GM23248 (cell line): ENCODE measurements at regions not wholly inside any gene's neighbourhood (a gene's known extent, or its start where the extent isn't known, plus 50 kb on each side); places are given as distances from the start of the nearest gene placed in this dataset.

Experiments used
- DNase-seq: peaks from one replicate; pipeline ENCODE4 v3.0.0-alpha.2; 2015
- H2AFZ ChIP-seq: fragments of 200-600 bp; sonication (generic); 2 replicates; pipeline ENCODE4 v1.6.1; 2016; ENCODE audit warnings: antibody characterized with exemption
- H3F3A ChIP-seq: fragments of 200-600 bp; sonication (generic); 2 replicates; pipeline ENCODE4 v1.6.1; 2016; ENCODE audit warnings: mild to moderate bottlenecking, antibody characterized with exemption, mixed run types; ENCODE audit not compliant: insufficient read depth
- H3K27ac ChIP-seq: fragments of 200-600 bp; sonication (generic); 2 replicates; pipeline ENCODE4 v1.5.1; 2016; ENCODE audit warnings: mild to moderate bottlenecking
- H3K27me3 ChIP-seq: fragments of 200-600 bp; sonication (generic); replicated peaks from 2 replicates; pipeline ENCODE4 v1.6.1; 2016; ENCODE audit warnings: mild to moderate bottlenecking; ENCODE audit not compliant: insufficient read depth
- H3K36me3 ChIP-seq: fragments of 200-600 bp; sonication (generic); 2 replicates; pipeline ENCODE4 v1.6.1; 2016; ENCODE audit warnings: low read depth, mild to moderate bottlenecking
- H3K4me1 ChIP-seq: fragments of 200-600 bp; sonication (generic); 2 replicates; pipeline ENCODE4 v1.6.1; 2016; ENCODE audit warnings: mild to moderate bottlenecking; ENCODE audit not compliant: insufficient read depth
- H3K4me2 ChIP-seq: fragments of 200-600 bp; sonication (generic); one replicate; pipeline ENCODE4 v1.6.1; 2016; ENCODE audit warnings: mild to moderate bottlenecking; ENCODE audit not compliant: unreplicated experiment
- H3K4me3 ChIP-seq: fragments of 200-600 bp; sonication (generic); 2 replicates; pipeline ENCODE4 v1.5.1; 2016; ENCODE audit warnings: mild to moderate bottlenecking
- H3K79me2 ChIP-seq: fragments of 200-600 bp; sonication (generic); 2 replicates; pipeline ENCODE4 v1.6.1; 2016; ENCODE audit warnings: mild to moderate bottlenecking; ENCODE audit not compliant: insufficient read depth
- H3K9ac ChIP-seq: fragments of 200-600 bp; sonication (generic); 2 replicates; pipeline ENCODE4 v1.6.1; 2016; ENCODE audit warnings: mild to moderate bottlenecking
- H3K9me2 ChIP-seq: fragments of 200-600 bp; sonication (generic); 2 replicates; pipeline ENCODE4 v1.6.1; 2016; ENCODE audit warnings: mixed run types, mild to moderate bottlenecking, moderate library complexity; ENCODE audit not compliant: insufficient read depth
- H3K9me3 ChIP-seq: fragments of 200-600 bp; sonication (generic); one replicate; pipeline ENCODE4 v1.6.1; 2017; ENCODE audit warnings: low read depth
- H4K20me1 ChIP-seq: fragments of 200-600 bp; sonication (generic); 2 replicates; pipeline ENCODE4 v1.6.0; 2016; ENCODE audit not compliant: insufficient read depth
- EZH2 ChIP-seq: fragments of 200-600 bp; sonication (generic); IDR thresholded peaks from 2 replicates; pipeline ENCODE4 v1.6.1; 2018; ENCODE audit warnings: antibody characterized with exemption, mild to moderate bottlenecking; ENCODE audit not compliant: insufficient read depth, poor library complexity, severe bottlenecking
- EZH2phosphoT487 ChIP-seq: fragments of 200-600 bp; sonication (generic); IDR thresholded peaks from 2 replicates; pipeline ENCODE4 v1.6.1; 2018; ENCODE audit warnings: antibody characterized with exemption, moderate library complexity, mild to moderate bottlenecking, low read depth; ENCODE audit not compliant: insufficient read depth
- WGBS, 2 experiments: methylation state at CpG; one replicate each; pipeline ENCODE4 v1.1.6; 2015 to 2017; ENCODE audit warnings: low lambda C conversion rate in 2 of 2, low coverage in 1 of 2; ENCODE audit errors: missing lambda C conversion rate in 2 of 2; 5-methylcytosine and 5-hydroxymethylcytosine counted together
- in situ Hi-C: fragments of 300-500 bp; cut with MboI; formaldehyde crosslinking; loops from 2 replicates; pipeline ENCODE4 v1.15.0; 2020

DNA sequence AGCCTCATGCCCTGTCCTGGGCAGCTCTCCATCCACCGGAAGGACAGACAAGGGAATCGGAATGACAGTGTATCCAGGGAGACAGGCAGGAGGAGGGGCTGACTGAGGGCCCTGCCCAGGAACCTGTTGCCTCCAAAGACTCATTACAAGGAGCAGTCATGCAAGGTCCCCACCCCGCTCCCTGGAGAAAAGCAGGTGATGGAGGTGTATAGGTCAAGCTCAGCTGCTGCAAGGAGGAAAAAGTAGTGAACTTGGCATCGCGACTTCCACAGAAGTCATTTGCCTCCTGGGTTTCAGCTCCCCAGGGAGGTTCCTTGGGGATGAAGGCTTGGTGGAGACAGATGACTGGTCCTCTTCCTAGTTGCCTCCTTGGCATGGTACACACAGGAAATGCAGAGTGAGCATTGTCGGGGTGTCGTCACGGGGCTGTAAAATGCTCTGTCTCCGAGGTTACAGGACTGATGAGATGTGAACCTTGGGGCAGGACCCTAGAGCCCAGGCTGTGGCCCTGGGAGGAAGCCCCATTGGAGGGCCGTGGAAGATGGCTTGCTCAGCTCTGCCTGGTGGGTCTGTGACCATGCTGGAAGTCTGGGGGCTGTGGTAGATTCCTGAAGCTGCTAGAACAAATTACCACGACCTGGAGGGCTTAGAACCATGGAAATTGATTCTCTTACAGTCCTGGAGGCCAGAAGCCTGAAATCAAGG is 219.6 kb upstream of the C1orf174 start:
- Histone ChIP-seq H3K4me2 (no peak overlapping the region), H2AFZ (no peak overlapping the region), H3K79me2 (no peaks in the 10 kb centered on the region), H3K4me1 (no peaks in the 10 kb centered on the region), H3K4me3 (no peak overlapping the region), H3K9me3 (no peaks in the 10 kb centered on the region), H3K9ac (no peak overlapping the region), H4K20me1 (no peaks in the 10 kb centered on the region), H3K27ac (no peak overlapping the region), H3K27me3 (no peaks in the 10 kb centered on the region), H3F3A (no peaks in the 10 kb centered on the region), H3K9me2 (no peaks in the 10 kb centered on the region), H3K36me3 (no peaks in the 10 kb centered on the region)
- no peak for TF ChIP-seq EZH2phosphoT487
- no peak for TF ChIP-seq EZH2
- in situ Hi-C loops: no loop called here
- WGBS, 2 experiments: 30 to 39% methylated on average over 11 of the region's 11 CpGs
- no peak for DNase-seq

DNA sequence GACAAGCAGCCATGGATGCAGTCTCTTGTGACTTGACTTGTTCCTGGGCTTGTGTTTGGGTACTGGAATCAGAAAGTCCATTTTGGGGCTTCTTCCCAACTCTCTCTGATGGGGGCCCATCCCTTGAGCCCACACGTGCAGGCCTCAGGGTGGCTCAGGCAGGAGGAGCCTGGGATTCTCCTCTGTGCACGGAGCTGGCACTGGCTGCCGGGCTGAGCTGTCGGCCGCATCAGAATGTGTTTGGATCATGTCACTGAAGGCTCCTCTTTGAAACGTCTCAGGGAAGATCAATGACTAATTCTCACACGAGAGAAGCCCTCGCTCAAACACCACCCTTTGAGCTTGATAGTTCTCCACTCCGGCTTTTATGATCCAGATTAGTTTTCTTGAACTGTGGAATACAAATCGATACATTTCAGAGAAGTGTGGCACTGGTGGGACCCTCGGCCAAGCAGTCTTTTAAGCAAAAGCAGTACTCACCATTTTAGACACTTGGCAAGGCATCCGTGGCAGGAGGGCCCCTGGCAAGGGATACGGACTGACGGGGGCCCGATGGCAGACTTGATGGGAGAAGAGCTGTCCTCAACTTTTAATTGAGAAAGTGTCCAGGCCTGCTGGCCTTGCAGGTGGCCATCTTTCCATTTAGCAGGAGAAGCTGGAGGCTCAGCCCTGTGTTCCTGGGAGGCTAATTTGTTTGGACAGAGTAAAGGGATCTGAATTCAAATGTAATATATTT is 220.7 kb upstream of the C1orf174 start:
- in situ Hi-C loops: no loop called here
- Histone ChIP-seq H3K4me3 (no peak overlapping the region), H3K4me1 (no peaks in the 10 kb centered on the region), H3F3A (no peaks in the 10 kb centered on the region), H4K20me1 (no peaks in the 10 kb centered on the region), H3K9me3 (no peaks in the 10 kb centered on the region), H3K36me3 (no peaks in the 10 kb centered on the region), H3K27me3 (no peaks in the 10 kb centered on the region), H2AFZ (no peak overlapping the region), H3K9ac (no peak overlapping the region), H3K4me2 (no peak overlapping the region), H3K79me2 (no peaks in the 10 kb centered on the region), H3K27ac (no peak overlapping the region), H3K9me2 (no peaks in the 10 kb centered on the region)
- 2 to 5% methylated on average over 15 of the region's 15 CpGs for WGBS, 2 experiments
- DNase-seq: no peak
- no peak for TF ChIP-seq EZH2
- no peak for TF ChIP-seq EZH2phosphoT487

DNA sequence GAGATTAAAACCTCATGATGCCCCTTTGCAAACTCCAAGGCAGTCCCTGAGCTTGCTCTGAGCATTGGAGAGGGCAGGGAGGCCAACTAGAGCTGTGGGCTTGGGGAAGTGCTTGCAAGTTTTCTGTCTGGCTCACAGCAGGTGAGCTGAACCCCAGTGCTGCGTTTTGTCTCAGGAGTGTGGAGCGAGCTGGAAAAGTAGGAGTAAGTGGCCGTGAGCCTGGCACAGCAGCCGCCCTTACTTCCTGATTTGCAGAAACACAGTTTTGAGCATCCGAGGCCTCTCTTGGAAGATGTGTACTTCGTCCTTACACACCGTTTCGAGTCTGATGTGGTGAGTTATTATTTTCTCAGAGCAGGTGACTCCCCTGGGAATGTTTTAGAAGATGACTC is 221.2 kb upstream of the C1orf174 start:
- no peaks in the 10 kb centered on the region for H3K9me2 ChIP-seq
- no peaks in the 10 kb centered on the region for H3K36me3 ChIP-seq
- H3K79me2 ChIP-seq: no peaks in the 10 kb centered on the region
- no peaks in the 10 kb centered on the region for H3K9me3 ChIP-seq
- in situ Hi-C loops: no loop called here
- H3K27ac ChIP-seq: no peak overlapping the region
- no peak overlapping the region for H2AFZ ChIP-seq
- 26 to 33% methylated on average over 8 of the region's 8 CpGs for WGBS, 2 experiments
- no peak for DNase-seq
- H3K4me1 ChIP-seq: no peaks in the 10 kb centered on the region
- no peak overlapping the region for H3K9ac ChIP-seq
- H4K20me1 ChIP-seq: no peaks in the 10 kb centered on the region
- H3K4me3 ChIP-seq: no peak overlapping the region
- no peaks in the 10 kb centered on the region for H3K27me3 ChIP-seq
- no peaks in the 10 kb centered on the region for H3F3A ChIP-seq
- no peak for TF ChIP-seq EZH2phosphoT487
- TF ChIP-seq EZH2: no peak
- H3K4me2 ChIP-seq: no peak overlapping the region

DNA sequence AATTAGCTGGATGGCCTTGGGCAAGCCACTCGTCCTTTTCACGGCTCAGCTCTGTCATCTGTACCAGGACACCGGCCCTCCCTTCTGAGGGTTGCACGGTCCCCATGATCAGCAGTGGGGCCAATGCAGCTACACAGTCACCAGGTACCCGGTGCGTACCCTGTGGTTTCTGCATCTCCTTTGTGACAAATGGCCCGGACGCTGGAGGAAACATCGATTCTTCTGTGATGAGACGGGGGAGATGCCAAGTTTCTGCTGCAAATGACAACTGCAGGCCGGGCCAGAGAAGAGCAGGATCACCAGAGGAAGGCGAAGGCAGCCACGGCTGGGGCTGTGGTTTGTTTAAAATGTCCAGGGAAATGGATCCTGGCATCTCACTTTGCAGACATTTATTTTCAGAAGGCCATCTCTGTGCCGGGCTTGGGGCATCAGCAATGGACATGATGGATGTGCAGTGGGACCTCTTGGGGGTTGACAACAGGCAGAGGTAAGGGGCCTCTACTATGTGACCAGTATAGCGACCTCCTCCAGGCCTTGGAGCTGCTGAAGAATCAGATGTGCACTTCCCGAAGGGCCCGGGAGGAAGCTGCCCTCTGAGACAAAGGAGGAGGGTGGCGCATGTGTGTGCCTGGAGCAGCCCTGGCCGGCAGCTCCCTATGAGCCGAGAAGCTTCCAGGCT is 221.9 kb upstream of the C1orf174 start:
- Histone ChIP-seq H3K4me1 (no peaks in the 10 kb centered on the region), H3K27ac (no peak overlapping the region), H4K20me1 (no peaks in the 10 kb centered on the region), H3K9me3 (no peaks in the 10 kb centered on the region), H3F3A (no peaks in the 10 kb centered on the region), H2AFZ (no peak overlapping the region), H3K79me2 (no peaks in the 10 kb centered on the region), H3K4me2 (no peak overlapping the region), H3K4me3 (no peak overlapping the region), H3K9me2 (no peaks in the 10 kb centered on the region), H3K36me3 (no peaks in the 10 kb centered on the region), H3K9ac (no peak overlapping the region), H3K27me3 (no peaks in the 10 kb centered on the region)
- in situ Hi-C loops: no loop called here
- TF ChIP-seq EZH2phosphoT487: no peak
- no peak for TF ChIP-seq EZH2
- DNase-seq: no peak
- 44 to 45% methylated on average over 20 of the region's 20 CpGs for WGBS, 2 experiments
